GM19193 (cell line): ENCODE measurements at regions not wholly inside any gene's neighbourhood (a gene's known extent, or its start where the extent isn't known, plus 50 kb on each side); places are given as distances from the start of the nearest gene placed in this dataset.

ENCODE experiments used
- POLR2A ChIP-seq: IDR thresholded peaks from 4 replicates; pipeline ENCODE4 v1.6.1; 2011; ENCODE audit not compliant: insufficient read depth, insufficient read length; ENCODE audit errors: extremely low read depth

DNA sequence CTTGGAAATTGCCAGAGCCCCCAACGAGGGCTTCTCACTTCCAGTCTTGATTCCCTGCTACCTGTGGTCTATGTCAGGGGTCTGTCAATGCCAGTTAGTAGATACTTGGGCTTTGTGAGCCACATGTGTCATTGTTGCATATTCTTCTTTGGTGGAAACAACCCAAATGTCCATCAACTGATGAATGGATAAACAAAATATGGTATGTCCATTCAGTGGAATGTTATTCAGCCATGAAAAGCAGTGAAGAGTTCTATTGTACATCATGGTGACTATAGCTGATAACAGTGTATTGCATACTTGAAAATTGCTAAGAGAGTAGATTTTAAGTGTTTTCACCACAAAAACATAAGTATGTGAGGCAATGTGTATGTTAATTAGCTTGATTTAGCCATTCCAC, 288.1 kb downstream of the RPLP1 start:
- no peak for TF ChIP-seq POLR2A

DNA sequence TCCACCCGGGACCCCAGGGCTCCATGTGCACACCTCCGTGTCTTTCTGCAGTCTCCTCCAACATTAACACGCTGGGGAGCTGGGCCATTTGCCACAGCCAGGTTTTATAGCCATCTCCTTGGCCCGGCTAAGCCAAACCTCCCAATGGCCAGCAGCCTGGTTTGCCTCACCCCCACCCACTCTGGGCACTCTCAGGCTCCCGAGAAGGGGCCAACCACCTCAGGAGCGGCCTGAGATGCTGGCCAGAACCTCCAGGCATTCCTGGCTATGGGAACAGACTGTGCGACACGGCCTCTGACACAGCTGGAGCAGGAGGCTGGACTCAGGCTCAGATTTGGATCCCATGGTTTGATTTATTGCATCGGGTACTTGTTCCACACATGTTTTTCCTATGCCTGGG, 289.7 kb downstream of the RPLP1 start:
- TF ChIP-seq POLR2A = no peak

DNA sequence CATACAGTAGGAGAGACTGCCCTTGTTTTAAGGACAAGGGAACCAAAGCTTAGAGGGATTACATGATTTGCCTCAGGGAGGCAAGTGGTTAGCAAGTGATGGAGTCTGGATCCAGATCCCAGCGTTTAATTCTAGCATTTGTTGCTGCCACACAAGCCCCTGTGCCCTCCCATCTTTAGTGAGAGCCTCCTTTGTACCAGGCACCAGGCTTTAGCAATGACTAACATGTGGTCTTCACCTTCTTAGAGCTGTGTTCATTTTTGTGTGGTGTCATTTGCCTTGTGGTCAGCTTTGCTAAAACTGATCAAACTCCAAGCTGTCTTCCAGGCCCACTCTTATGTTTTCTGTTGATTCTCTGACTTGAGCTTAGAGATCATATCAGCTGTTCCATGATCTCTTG, 290.5 kb downstream of the RPLP1 start:
- TF ChIP-seq POLR2A = no peak

DNA sequence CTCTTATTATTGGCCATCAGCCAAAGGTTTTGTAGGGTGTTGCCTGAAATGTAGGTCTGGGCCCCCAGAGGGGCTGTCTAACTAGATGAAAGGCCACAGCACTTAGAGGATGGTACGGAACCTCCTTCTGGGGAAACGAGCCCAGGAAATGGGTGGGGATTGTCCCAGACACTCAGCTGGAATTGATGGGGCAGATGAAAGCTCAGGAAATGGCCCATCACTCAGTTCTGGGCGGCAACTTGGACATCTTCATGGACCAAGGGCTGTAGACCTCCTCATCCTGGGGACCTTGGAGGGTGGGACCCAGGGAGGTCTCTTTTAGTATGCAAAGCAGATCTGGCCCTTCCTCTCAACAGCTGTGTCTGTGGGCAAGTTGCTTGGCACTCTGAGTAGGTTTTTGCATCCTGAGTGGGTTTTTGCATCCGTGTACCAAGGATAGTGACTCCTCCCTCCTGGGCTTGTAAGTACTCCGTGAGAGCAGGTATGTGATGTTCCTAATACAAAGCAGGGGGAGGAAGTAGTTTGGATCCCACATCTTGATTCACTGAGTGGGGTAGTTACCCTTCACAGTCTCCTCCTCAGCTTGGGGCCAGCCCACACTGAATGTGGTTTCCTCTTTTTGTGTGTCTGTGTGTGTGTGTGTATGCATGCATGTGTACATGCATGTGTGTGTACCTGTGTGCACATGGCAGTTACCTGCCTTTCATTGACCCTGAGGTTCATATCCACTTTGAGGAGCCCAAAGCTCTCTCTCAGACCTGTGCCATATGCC, 292.0 kb downstream of the RPLP1 start:
- TF ChIP-seq POLR2A = no peak

DNA sequence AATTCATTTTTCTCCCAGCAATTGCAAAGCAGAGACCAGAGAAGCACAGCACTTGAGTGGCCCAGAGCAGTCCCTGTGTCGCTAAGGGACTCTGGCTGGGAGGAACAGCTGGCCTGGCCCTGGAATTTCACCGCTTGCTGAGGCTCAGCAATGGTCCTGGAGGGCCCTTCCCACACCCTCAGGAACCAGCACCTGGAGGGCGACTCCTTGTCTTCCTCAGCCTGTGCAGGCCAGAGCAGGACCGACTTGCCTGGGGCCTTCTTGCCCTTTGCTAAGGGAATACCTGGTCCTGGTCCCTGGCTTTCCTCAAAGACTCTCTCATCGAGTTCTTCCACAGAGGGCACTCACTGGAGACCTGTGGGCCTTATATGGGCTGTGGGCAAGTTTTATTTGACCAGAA, 294.6 kb downstream of the RPLP1 start:
- no peak for TF ChIP-seq POLR2A

DNA sequence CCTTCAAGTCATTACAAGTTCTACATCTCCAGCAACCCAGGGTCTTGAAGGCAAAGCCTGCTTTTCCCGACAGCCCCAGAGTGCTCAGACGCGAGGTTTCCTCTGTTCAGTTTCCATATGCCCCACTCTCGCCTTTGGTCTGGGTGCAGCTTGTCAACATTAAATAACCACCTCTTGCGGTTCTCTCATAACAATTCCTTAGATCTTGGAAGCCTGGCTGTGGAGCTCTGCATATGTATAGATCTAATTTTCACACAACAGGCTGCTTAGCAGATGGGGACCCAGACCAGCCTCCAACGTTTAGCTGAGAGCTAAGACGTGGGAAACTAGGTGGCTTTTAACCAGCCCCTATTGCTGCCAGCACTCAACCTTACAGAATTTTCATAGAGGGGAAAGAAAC, 295.5 kb downstream of the RPLP1 start:
- no peak for TF ChIP-seq POLR2A

DNA sequence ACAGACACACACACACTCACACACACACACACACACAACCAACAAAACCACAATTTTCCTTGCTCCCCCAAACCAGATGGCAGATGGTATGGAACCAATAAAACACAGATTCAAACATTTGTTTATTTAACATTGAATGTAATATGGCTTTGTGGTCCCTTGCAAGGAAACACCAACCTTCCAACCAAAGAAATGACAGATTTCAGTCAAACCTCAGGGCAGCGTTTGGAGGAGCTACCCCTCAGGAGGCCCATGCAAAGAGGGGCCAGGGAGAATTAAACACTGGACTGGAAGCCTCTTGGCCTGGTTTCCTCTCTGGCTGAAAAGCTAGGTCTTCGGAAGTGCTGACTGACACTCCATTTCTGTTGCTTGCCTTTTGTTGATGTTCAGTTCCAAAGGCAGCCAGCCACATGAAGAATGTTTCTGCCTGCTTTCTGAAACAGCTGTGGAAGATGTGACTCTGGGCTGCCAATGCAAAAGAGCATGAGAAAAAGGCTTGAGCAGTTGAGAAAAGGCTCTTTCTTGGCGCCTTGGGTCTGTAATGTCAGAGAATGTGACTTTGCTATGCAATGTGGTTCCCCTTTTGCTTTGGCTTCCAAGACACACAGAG, 296.1 kb downstream of the RPLP1 start:
- TF ChIP-seq POLR2A = no peak

DNA sequence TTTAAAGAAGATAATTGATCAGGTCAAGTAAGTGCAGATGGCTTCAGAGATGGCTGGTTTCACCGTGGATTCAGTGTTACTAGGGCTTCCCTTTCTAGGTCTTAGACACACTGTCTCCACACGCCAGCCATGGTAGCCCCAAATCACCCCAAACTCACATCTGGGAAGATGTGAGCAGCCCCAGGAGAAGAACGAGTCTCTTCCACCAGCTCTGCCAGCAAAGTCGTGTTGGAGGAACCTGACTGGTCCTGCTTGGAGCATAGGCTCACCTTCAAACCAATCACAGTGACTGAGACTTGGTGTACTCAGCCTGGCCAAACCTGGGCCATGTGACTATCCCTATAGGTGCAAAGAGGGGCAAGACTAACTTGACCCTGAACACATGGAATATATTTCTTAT, 296.7 kb downstream of the RPLP1 start:
- TF ChIP-seq POLR2A = no peak

DNA sequence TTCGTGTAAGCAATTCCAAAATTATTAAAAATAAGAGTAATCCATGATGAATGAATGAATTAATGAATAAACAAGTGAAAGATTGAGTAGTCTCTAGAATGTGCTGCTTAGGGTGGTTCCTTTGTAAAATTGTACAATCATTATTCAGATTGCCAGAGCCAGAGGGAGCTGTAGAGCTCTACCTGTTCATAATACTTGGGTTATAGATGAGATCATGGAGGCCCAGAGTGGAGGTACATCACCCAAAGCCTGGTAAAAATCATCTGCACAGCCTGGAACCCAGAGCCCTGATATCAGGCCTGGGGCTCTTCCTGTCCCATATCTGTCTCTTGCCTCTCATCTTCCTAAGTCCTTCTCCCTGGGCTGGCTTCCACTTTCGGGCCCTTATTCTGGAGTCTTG, 297.2 kb downstream of the RPLP1 start:
- TF ChIP-seq POLR2A = no peak

DNA sequence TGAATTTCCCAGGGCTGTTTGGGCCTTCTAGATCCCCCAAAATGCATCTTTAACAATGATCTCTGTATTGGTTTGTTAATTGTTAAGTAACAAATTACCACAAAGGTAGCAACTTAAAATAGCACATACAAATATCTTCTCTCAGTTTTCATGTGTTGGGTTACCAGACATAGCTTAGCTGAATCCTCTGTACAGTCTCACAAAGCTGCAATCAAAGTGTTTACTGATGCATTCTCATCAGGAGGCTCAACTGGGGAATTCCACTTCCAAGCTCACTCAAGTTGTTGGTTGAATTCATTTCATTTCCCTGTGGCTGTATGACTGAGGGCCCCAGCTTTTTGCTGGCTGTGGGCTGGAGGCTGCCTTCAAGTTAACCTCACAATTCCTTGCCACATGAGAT, 297.6 kb downstream of the RPLP1 start:
- TF ChIP-seq POLR2A = no peak

DNA sequence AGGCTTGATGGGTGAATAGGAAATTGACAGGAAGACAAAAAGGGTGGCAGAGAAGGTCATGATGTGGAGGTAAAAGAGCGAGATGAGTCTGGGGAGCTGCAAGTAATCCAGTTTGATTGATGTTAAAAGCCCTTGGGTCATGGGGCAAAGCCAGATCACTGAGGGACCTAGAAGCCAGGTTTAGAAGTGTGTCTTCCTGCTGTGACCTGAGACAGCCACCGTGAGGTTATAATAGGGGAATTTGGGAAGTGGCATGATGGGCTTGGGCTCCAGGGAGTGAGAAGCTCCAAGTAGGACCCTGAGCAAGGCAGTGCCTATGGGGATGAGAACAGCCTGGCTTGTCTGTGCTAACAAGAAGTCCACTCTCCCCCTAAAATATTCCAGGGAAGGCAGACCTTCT, 298.5 kb downstream of the RPLP1 start:
- no peak for TF ChIP-seq POLR2A

DNA sequence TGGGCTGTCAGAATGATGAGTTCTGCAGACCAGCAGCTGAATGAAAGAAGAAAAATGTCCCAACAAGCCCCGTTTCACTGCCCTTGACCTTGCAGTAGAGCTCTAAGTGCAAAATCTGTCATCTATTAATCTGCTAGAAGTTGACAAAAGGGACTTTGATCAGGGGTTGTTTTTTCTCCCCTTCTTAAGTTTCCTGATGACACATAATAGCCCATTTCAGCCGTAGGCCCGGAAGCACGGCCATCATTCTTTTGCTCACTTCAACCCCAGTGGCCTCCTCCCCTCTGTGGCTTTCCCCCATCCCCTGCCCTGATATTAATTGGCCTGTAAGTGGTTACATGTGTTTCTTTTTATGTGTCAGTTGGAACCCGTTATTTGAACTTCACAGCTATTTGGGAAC, 298.9 kb downstream of the RPLP1 start:
- TF ChIP-seq POLR2A = no peak

DNA sequence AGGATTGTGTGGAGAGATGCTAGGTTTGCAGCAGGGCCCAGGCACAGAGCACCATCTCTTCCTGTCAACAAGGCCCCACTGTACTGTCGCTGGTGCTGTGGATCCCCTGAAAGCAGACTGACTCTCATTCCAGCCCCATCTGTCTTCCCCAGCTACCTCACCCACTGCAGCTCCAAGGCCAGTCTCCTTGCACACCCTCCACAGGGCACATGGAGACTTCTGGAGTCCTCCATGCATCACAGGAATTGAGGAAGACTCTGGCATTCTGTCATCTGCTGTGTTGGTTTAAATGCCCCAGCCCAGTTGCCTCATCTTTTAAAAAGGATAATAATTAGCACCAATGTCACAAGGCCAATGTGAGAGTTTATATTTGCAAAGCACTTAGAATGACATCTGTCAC, 301.2 kb downstream of the RPLP1 start:
- TF ChIP-seq POLR2A = no peak

DNA sequence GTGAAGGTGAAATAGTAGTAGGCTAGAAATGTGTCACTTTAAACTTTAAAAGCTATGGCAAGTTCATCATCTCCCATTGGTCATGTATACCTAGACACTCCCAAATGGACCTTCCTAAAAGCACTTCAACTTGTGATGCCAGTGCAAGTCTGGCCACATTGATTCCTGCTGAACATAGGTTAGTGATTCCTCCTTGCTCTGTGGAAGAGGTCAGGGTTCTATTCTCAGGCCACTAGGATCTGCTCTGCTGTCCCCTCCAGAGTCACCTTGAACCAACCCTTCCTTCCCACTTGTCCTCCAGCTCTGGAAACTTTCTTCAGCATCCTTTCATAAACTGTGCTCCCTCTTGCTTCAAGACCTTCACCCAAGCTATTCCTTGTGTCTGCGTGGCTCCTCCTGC, 301.7 kb downstream of the RPLP1 start:
- TF ChIP-seq POLR2A = no peak

DNA sequence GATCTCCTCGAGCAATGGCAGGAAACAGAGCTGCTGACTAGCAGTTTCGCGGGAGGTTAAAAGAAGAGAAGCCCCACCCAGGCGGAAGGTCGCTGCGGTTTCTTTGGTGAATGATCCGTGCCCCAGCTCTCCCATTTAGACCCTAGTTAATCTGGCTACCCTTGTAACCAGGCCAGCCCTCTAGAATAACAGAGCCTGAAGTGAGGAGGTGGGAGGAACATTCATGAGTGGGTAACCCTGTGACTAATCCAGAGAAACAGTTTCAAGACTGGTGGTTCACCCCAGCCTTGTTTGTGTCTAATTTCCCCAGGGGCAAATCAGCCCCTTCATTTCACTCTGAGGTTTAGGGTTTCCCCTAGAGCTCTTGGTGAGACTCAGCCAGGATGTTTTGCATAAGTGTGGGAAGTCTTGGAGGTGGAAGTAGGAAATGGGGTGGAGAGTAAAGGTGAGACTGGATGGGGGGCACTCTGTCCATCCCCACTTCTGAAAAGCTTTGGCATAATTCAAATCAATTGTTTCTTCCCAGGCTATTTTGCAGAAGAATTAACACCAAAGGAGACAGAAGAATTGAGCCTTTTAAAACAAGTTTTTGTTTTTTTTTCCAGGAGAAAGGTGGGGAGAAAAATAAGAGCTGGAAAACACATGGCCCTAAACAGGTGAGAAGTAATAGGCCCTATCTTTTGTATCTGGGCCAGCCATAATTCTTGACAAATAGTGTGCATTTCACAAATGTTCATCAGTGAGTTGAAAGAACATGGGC, 303.1 kb downstream of the RPLP1 start:
- no peak for TF ChIP-seq POLR2A

DNA sequence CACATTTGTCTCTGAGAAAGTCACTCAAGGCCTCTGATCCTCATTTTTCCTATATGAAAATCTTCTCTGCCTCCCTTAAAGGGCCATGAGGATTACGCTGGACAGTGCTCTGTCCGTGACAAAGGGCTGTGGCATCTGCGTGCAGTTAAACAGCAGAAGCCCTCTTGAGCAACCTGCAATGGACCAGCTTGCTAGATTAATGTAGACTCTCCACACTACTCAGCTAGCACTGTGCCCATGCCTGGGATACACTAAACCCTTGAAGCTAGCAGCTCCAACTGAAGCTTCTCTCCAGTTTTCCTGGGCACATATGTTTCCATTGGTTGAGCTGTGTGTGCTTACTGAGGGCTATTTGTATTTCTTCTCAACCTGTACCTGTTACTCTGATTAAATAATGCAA, 303.8 kb downstream of the RPLP1 start:
- no peak for TF ChIP-seq POLR2A
